Activated B cell treated with CpG ODN at 0.5 μM for 24 hours (primary cell): ENCODE measurements at regions not wholly inside any gene's neighbourhood (a gene's known extent, or its start where the extent isn't known, plus 50 kb on each side); places are given as distances from the start of the nearest gene placed in this dataset.

Source experiments
- ATAC-seq: fragments of 200-7000 bp; cut with Tn5 transposase; one replicate; pipeline ENCODE4 v1.10.0; 2021; ENCODE audit warnings: low read depth, mild to moderate bottlenecking, moderate library complexity
- CTCF ChIA-PET: fragments of 350-600 bp; sonication (Branson Sonifier 250); formaldehyde crosslinking; loops from one replicate; lab custom pipeline; 2021; ENCODE audit warnings: antibody characterized with exemption; lab: Charles Lee
- POLR2A ChIA-PET: fragments of 350-600 bp; sonication (Branson Sonifier 250); formaldehyde crosslinking; loops from one replicate; lab custom pipeline; 2021; ENCODE audit warnings: antibody characterized with exemption; lab: Charles Lee
- DNase-seq: peaks from one replicate; pipeline ENCODE4 v3.0.0; 2022
- H3K27ac Mint-ChIP-seq: one replicate; pipeline ENCODE4 v1.8.0; 2020; ENCODE audit warnings: mixed read lengths
- H3K27me3 Mint-ChIP-seq: one replicate; pipeline ENCODE4 v1.8.0; 2021; ENCODE audit warnings: mixed read lengths
- H3K36me3 Mint-ChIP-seq: one replicate; pipeline ENCODE4 v1.8.0; 2021; ENCODE audit warnings: low read depth, mixed read lengths
- H3K4me1 Mint-ChIP-seq: one replicate; pipeline ENCODE4 v1.8.0; 2021; ENCODE audit warnings: mixed read lengths
- H3K4me3 Mint-ChIP-seq: one replicate; pipeline ENCODE4 v1.8.0; 2020; ENCODE audit warnings: mild to moderate bottlenecking, mixed read lengths
- H3K9me3 Mint-ChIP-seq: one replicate; pipeline ENCODE4 v1.8.0; 2020; ENCODE audit warnings: mixed read lengths
- intact Hi-C: fragments of 100-400 bp; cut with micrococcal nuclease; formaldehyde crosslinking; loops from one replicate; pipeline ENCODE4 v1.15.1; 2024
- TF ChIP-seq, protein P1 (sequence below): fragments of 200-600 bp; IDR thresholded peaks from one replicate; pipeline ENCODE4 v1.8.0; 2022; ENCODE audit warnings: antibody characterized with exemption, mild to moderate bottlenecking

- Mint-ChIP-seq H3K27me3 (peaks cover 1% of the 10 kb centered on the region), H3K4me1 (no peaks in the 10 kb centered on the region), H3K27ac (no peak overlapping the region), H3K9me3 (peaks cover 6% of the 10 kb centered on the region), H3K36me3 (no peaks in the 10 kb centered on the region), H3K4me3 (no peak overlapping the region)
- ATAC-seq = no peak
- TF ChIP-seq, protein P1, sequence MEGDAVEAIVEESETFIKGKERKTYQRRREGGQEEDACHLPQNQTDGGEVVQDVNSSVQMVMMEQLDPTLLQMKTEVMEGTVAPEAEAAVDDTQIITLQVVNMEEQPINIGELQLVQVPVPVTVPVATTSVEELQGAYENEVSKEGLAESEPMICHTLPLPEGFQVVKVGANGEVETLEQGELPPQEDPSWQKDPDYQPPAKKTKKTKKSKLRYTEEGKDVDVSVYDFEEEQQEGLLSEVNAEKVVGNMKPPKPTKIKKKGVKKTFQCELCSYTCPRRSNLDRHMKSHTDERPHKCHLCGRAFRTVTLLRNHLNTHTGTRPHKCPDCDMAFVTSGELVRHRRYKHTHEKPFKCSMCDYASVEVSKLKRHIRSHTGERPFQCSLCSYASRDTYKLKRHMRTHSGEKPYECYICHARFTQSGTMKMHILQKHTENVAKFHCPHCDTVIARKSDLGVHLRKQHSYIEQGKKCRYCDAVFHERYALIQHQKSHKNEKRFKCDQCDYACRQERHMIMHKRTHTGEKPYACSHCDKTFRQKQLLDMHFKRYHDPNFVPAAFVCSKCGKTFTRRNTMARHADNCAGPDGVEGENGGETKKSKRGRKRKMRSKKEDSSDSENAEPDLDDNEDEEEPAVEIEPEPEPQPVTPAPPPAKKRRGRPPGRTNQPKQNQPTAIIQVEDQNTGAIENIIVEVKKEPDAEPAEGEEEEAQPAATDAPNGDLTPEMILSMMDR = no peak
- ChIA-PET POLR2A (no interaction called here), CTCF (no interaction called here)
- intact Hi-C loops = loop anchor here (10.0 kb wide), 1 partner anchor 521 kb away; no protein-coding TSS in a partner anchor
- DNase-seq = no peak
Observed at GRCh38 chr5:174413567-174414314, 310.6 kb upstream of the MSX2 start.

DNA sequence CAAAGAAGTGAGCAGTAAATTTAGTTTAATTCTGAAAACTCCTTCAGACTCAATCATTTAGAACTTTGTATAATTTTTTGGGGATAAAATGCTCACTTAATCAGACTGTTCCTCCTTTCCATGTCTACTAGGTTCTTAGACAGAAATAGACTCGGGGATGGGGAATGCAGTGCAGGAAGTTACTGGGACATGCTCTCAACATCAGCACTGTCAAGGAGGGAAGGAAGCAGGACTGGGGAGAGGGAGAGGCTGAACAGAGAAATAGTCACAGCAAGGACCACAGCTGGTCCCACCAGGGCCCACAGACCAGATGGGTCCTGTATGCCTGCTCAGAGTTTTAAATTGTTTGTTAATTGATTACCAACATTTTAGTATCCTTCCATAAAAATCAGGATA, 310.1 kb upstream of the MSX2 start:
- ATAC-seq (no peak), DNase-seq (no peak)
- Mint-ChIP-seq H3K4me3 (no peak overlapping the region), H3K27ac (no peak overlapping the region), H3K36me3 (no peaks in the 10 kb centered on the region), H3K9me3 (peaks cover 3% of the 10 kb centered on the region), H3K27me3 (peaks cover 1% of the 10 kb centered on the region), H3K4me1 (no peaks in the 10 kb centered on the region)
- intact Hi-C loops = loop anchor here (10.0 kb wide), 1 partner anchor 520 kb away; no protein-coding TSS in a partner anchor
- TF ChIP-seq, protein P1 = no peak
- POLR2A ChIA-PET = no interaction called here
- CTCF ChIA-PET = no interaction called here

DNA sequence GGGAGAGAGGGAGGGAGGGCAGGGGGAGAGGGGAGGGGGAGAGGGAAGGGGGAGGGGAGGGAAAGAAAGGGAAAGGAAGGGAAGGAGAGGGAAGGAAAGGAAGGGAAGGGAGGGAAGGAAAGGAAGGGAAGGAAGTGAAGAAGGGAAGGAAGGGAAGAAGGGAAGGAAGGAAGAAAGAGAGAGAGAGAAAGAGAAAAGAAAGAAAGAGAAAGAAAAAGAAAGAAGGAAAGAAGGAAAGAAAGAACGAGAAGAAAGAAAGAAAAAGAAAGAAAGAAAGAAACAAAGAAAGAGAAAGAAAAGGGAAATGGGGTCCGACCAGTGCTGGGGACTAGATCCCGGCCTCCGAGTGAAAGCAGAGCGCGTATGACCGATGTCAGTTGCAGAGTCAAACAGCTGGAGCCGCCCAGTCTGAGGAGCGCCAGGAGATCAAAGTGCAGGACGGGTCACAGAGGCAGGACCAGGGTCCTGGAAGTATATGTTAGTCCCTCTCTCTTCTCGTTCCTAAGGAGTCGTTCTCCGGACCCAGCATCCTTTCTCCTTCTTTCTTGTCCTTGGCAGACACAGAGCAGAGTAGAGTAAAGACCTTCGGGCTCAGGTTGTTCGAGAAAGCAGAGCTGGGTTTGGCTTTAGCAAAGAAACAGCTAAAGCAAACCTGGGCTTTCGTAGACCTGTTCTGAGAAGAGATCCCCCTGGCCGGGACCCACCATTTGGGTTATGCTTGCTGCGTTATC, 305.4 kb upstream of the MSX2 start:
- peaks cover 7% of the 10 kb centered on the region for H3K27me3 Mint-ChIP-seq
- no peak overlapping the region for H3K27ac Mint-ChIP-seq
- no peak for DNase-seq
- intact Hi-C loops = loop anchor here (10.0 kb wide), 1 partner anchor 516 kb away; no protein-coding TSS in a partner anchor
- TF ChIP-seq, protein P1 = no peak
- H3K36me3 Mint-ChIP-seq = no peaks in the 10 kb centered on the region
- peaks cover 4% of the 10 kb centered on the region for H3K4me1 Mint-ChIP-seq
- ATAC-seq = no peak
- no peak overlapping the region for H3K4me3 Mint-ChIP-seq
- ChIA-PET CTCF (no interaction called here), POLR2A (interaction anchor here (0.5 kb wide), 1 partner anchor 803 kb away, joined by 4 read pairs; no protein-coding TSS in a partner anchor)
- no peaks in the 10 kb centered on the region for H3K9me3 Mint-ChIP-seq

DNA sequence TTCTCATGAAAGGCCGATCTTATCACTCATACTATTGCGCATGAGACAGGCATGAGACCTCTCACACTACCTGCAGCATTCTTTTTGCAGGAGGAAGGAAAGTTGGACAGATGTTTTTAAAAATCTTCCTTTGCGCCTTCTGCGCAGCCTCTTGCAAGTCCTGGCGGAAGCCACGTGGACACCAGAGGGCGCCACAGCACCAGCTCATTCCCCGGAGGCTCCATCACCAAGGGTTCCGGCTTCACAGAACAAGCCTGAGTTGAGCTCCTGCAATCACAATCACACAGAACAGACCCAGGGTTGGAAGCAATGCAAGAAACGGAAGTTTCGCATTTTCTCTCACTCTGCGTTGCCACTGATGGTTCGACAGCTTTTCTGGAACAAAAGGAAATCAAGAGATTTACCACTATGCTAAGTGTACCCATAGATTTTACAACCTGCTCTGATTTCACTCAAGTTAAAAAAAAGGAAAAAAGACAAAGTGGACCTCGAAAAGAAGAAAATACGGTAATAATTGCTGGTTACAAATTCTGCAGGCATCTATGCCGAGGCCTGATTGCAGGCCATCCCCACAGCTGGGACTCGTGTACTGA, 304.7 kb upstream of the MSX2 start:
- TF ChIP-seq, protein P1 = no peak
- Mint-ChIP-seq H3K4me1 (peaks cover 4% of the 10 kb centered on the region), H3K4me3 (no peak overlapping the region), H3K9me3 (no peaks in the 10 kb centered on the region), H3K27ac (no peak overlapping the region), H3K36me3 (no peaks in the 10 kb centered on the region), H3K27me3 (peaks cover 7% of the 10 kb centered on the region)
- DNase-seq (peak; percentile 18), ATAC-seq (no peak)
- ChIA-PET POLR2A (interaction anchor here (0.5 kb wide), 1 partner anchor 804 kb away, joined by 4 read pairs; no protein-coding TSS in a partner anchor), CTCF (no interaction called here)
- intact Hi-C loops = loop anchor here (10.0 kb wide), 1 partner anchor 515 kb away; no protein-coding TSS in a partner anchor
